ENCODE measurements at regions not wholly inside any gene's neighbourhood (a gene's known extent, or its start where the extent isn't known, plus 50 kb on each side); places are given as distances from the start of the nearest gene placed in this dataset.
"Not testable (repeated sequence)": the region's sequence is repeated elsewhere in the genome, so short reads cannot be mapped to it uniquely, and the experiment has no call there.

GRCh38 chr1:73331726-73332125 lies 866.2 kb downstream of the LRRIQ3 start:
- Histone ChIP-seq H3K27ac (ENCODE audit: low read depth, low read length) (no peak overlapping the region), H3K4me3 (ENCODE audit: low read depth, low read length) (no peak overlapping the region), H3K4me1 (ENCODE audit: control insufficient read depth, insufficient read depth, low read length, unreplicated experiment) (no peaks in the 10 kb centered on the region), H2AFZ (ENCODE audit: low read length, unreplicated experiment) (no peak overlapping the region), H3K79me2 (ENCODE audit: control insufficient read depth, insufficient read depth, low read length, unreplicated experiment) (no peaks in the 10 kb centered on the region), H3K36me3 (ENCODE audit: insufficient read depth, low read length) (no peaks in the 10 kb centered on the region), H3K27me3 (ENCODE audit: insufficient read depth, low read length) (no peaks in the 10 kb centered on the region)

DNA sequence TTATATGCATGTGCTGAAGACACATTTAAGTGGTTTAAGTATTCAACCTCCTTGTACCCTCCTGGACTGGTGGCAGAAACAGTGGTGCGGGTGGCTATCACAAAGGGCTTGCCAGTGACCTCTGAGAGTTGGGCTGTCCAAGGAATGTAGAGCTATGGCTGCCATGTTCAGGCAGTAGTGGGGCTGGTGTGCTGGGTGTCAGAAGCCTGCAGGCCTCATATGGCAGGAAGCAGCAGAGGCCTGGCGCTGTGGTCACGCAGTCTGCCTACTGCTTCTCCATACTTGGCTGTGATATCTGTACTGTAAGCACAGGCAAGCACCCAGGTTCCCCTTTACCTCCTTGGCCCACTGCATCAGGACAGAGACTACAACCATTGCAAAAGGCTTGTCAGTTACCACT lies 870.0 kb downstream of the LRRIQ3 start:
- Histone ChIP-seq H3K4me3 (ENCODE audit: low read depth, low read length) (no peak overlapping the region), H3K27ac (ENCODE audit: low read depth, low read length) (no peak overlapping the region), H3K4me1 (ENCODE audit: control insufficient read depth, insufficient read depth, low read length, unreplicated experiment) (no peaks in the 10 kb centered on the region), H3K79me2 (ENCODE audit: control insufficient read depth, insufficient read depth, low read length, unreplicated experiment) (no peaks in the 10 kb centered on the region), H2AFZ (ENCODE audit: low read length, unreplicated experiment) (no peak overlapping the region), H3K27me3 (ENCODE audit: insufficient read depth, low read length) (no peaks in the 10 kb centered on the region), H3K36me3 (ENCODE audit: insufficient read depth, low read length) (no peaks in the 10 kb centered on the region)

- H3K36me3 ChIP-seq (ENCODE audit: insufficient read depth, low read length): no peaks in the 10 kb centered on the region
- H3K27ac ChIP-seq (ENCODE audit: low read depth, low read length): no peak overlapping the region
- H2AFZ ChIP-seq (ENCODE audit: low read length, unreplicated experiment): no peak overlapping the region
- no peaks in the 10 kb centered on the region for H3K79me2 ChIP-seq (ENCODE audit: control insufficient read depth, insufficient read depth, low read length, unreplicated experiment)
- no peaks in the 10 kb centered on the region for H3K4me1 ChIP-seq (ENCODE audit: control insufficient read depth, insufficient read depth, low read length, unreplicated experiment)
- no peaks in the 10 kb centered on the region for H3K27me3 ChIP-seq (ENCODE audit: insufficient read depth, low read length)
- no peak overlapping the region for H3K4me3 ChIP-seq (ENCODE audit: low read depth, low read length)
These were observed 870.7 kb downstream of the LRRIQ3 start for GRCh38 chr1:73327180-73327793.

- no peak overlapping the region for H3K27ac ChIP-seq (ENCODE audit: low read depth, low read length)
- no peak overlapping the region for H3K4me3 ChIP-seq (ENCODE audit: low read depth, low read length)
- no peaks in the 10 kb centered on the region for H3K36me3 ChIP-seq (ENCODE audit: insufficient read depth, low read length)
- H3K79me2 ChIP-seq (ENCODE audit: control insufficient read depth, insufficient read depth, low read length, unreplicated experiment): no peaks in the 10 kb centered on the region
- no peaks in the 10 kb centered on the region for H3K27me3 ChIP-seq (ENCODE audit: insufficient read depth, low read length)
- no peak overlapping the region for H2AFZ ChIP-seq (ENCODE audit: low read length, unreplicated experiment)
- no peaks in the 10 kb centered on the region for H3K4me1 ChIP-seq (ENCODE audit: control insufficient read depth, insufficient read depth, low read length, unreplicated experiment)
These were observed 871.3 kb downstream of the LRRIQ3 start for GRCh38 chr1:73326663-73327062.

- Histone ChIP-seq H3K27ac (ENCODE audit: low read depth, low read length) (no peak overlapping the region), H3K79me2 (ENCODE audit: control insufficient read depth, insufficient read depth, low read length, unreplicated experiment) (no peaks in the 10 kb centered on the region), H2AFZ (ENCODE audit: low read length, unreplicated experiment) (no peak overlapping the region), H3K27me3 (ENCODE audit: insufficient read depth, low read length) (no peaks in the 10 kb centered on the region), H3K4me1 (ENCODE audit: control insufficient read depth, insufficient read depth, low read length, unreplicated experiment) (no peaks in the 10 kb centered on the region), H3K4me3 (ENCODE audit: low read depth, low read length) (no peak overlapping the region), H3K36me3 (ENCODE audit: insufficient read depth, low read length) (no peaks in the 10 kb centered on the region)
These were observed 887.1 kb downstream of the LRRIQ3 start for GRCh38 chr1:73310797-73311381.

DNA sequence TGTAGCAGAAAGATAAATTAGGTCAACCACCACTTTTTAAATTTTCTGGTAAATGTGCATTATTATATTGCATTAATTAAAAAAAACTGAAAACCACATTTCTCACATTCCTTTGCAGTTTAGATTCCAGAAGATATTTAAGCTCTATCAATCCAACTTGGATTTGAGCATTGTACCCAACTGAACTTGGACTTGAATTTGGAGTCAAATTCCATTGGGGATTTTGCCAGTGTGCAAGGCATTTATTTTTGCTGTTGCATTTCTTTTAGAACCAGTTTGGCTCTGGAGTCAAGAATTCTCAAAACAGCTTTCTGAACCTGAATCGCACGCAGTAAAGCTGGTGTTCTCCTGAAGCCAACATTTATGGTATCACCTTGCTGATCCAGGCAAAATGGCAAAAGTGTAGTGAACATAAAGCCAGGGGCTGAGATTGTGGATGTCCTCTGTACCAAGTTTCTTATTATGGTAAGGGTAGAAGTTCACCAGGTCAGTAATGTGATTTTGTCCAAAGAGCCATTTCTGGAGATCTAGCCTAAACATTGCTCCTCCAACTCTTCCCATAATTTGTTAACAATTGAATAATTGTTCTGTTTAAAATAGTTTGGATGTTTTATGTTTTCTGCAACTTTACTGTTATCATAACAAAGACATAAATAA lies 890.9 kb downstream of the LRRIQ3 start:
- no peaks in the 10 kb centered on the region for H3K4me1 ChIP-seq (ENCODE audit: control insufficient read depth, insufficient read depth, low read length, unreplicated experiment)
- H3K27me3 ChIP-seq (ENCODE audit: insufficient read depth, low read length): no peaks in the 10 kb centered on the region
- no peaks in the 10 kb centered on the region for H3K36me3 ChIP-seq (ENCODE audit: insufficient read depth, low read length)
- no peak overlapping the region for H2AFZ ChIP-seq (ENCODE audit: low read length, unreplicated experiment)
- H3K4me3 ChIP-seq (ENCODE audit: low read depth, low read length): no peak overlapping the region
- no peaks in the 10 kb centered on the region for H3K79me2 ChIP-seq (ENCODE audit: control insufficient read depth, insufficient read depth, low read length, unreplicated experiment)
- H3K27ac ChIP-seq (ENCODE audit: low read depth, low read length): no peak overlapping the region

- H3K4me3 ChIP-seq (ENCODE audit: low read depth, low read length): no peak overlapping the region
- H3K79me2 ChIP-seq (ENCODE audit: control insufficient read depth, insufficient read depth, low read length, unreplicated experiment): no peaks in the 10 kb centered on the region
- no peaks in the 10 kb centered on the region for H3K36me3 ChIP-seq (ENCODE audit: insufficient read depth, low read length)
- H3K27ac ChIP-seq (ENCODE audit: low read depth, low read length): no peak overlapping the region
- H2AFZ ChIP-seq (ENCODE audit: low read length, unreplicated experiment): no peak overlapping the region
- no peaks in the 10 kb centered on the region for H3K4me1 ChIP-seq (ENCODE audit: control insufficient read depth, insufficient read depth, low read length, unreplicated experiment)
- H3K27me3 ChIP-seq (ENCODE audit: insufficient read depth, low read length): no peaks in the 10 kb centered on the region
These were observed 924.1 kb downstream of the LRRIQ3 start for GRCh38 chr1:73273886-73274285.

GRCh38 chr1:73245196-73245595 lies 952.8 kb downstream of the LRRIQ3 start:
- H3K4me1 ChIP-seq (ENCODE audit: control insufficient read depth, insufficient read depth, low read length, unreplicated experiment); H2AFZ ChIP-seq (ENCODE audit: low read length, unreplicated experiment); H3K27ac ChIP-seq (ENCODE audit: low read depth, low read length); H3K36me3 ChIP-seq (ENCODE audit: insufficient read depth, low read length); H3K27me3 ChIP-seq (ENCODE audit: insufficient read depth, low read length); H3K79me2 ChIP-seq (ENCODE audit: control insufficient read depth, insufficient read depth, low read length, unreplicated experiment); H3K4me3 ChIP-seq (ENCODE audit: low read depth, low read length): not testable (repeated sequence)

- Histone ChIP-seq H3K27me3 (ENCODE audit: insufficient read depth, low read length) (no peaks in the 10 kb centered on the region; the same call in 1 of the 2 replicates), H3K36me3 (ENCODE audit: insufficient read depth, low read length) (no peaks in the 10 kb centered on the region), H3K27ac (ENCODE audit: low read depth, low read length) (no peak overlapping the region), H3K4me3 (ENCODE audit: low read depth, low read length) (no peak overlapping the region), H3K4me1 (ENCODE audit: control insufficient read depth, insufficient read depth, low read length, unreplicated experiment) (no peaks in the 10 kb centered on the region), H3K79me2 (ENCODE audit: control insufficient read depth, insufficient read depth, low read length, unreplicated experiment) (no peaks in the 10 kb centered on the region), H2AFZ (ENCODE audit: low read length, unreplicated experiment) (no peak overlapping the region)
These were observed 936.7 kb upstream of the NEGR1 start for GRCh38 chr1:73218995-73219546.

- Histone ChIP-seq H3K27ac (ENCODE audit: low read depth, low read length) (no peak overlapping the region), H3K27me3 (ENCODE audit: insufficient read depth, low read length) (no peaks in the 10 kb centered on the region), H2AFZ (ENCODE audit: low read length, unreplicated experiment) (no peak overlapping the region), H3K4me1 (ENCODE audit: control insufficient read depth, insufficient read depth, low read length, unreplicated experiment) (no peaks in the 10 kb centered on the region), H3K36me3 (ENCODE audit: insufficient read depth, low read length) (no peaks in the 10 kb centered on the region), H3K4me3 (ENCODE audit: low read depth, low read length) (no peak overlapping the region), H3K79me2 (ENCODE audit: control insufficient read depth, insufficient read depth, low read length, unreplicated experiment) (no peaks in the 10 kb centered on the region)
These were observed 923.1 kb upstream of the NEGR1 start for GRCh38 chr1:73205294-73205973.

All from ACC112 (cell line).